ENCODE measurements at regions not wholly inside any gene's neighbourhood (a gene's known extent, or its start where the extent isn't known, plus 50 kb on each side); places are given as distances from the start of the nearest gene placed in this dataset.

DNA sequence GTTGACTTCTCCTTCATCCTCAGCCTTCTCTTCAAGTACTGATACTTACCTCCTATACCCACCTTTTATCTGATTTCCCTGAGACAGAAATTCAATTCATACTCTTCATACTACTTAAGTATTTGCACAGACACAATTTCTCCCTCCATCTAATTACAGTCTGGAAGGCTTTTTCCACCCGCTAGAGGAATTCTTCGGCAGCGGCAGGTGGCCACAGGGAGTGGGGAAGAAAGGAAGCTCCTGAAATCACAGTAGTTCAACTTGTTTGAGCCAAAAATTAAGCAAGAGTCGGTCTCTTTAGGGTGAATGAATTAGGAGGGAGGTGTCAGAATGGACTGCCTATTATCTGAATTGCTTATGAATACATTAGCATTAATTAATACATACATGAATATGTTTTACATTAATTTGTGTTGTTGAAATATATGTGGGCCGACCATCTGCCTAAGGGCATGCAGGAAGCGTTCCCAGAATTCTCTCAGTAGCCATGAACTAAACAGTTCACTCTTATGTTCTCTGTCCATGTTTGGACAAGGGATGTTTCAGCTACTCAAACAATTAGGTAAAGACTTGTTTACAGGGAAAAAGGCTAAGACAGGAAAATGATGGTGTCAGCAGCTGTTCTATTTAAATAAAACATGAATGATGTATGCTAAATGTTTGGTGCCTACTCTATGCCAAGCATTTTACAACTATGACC, 101.4 kb upstream of the SMARCA2 start:
- no peak for TF ChIP-seq EZH2 (IDR thresholded peaks at IDR 0.05; ENCODE audit: borderline replicate concordance, insufficient read depth, low read length, poor library complexity, severe bottlenecking)
- no peak for TF ChIP-seq EP300 (conservative IDR thresholded peaks at IDR 0.05; ENCODE audit: poor library complexity, severe bottlenecking)
- TF ChIP-seq, protein P1, sequence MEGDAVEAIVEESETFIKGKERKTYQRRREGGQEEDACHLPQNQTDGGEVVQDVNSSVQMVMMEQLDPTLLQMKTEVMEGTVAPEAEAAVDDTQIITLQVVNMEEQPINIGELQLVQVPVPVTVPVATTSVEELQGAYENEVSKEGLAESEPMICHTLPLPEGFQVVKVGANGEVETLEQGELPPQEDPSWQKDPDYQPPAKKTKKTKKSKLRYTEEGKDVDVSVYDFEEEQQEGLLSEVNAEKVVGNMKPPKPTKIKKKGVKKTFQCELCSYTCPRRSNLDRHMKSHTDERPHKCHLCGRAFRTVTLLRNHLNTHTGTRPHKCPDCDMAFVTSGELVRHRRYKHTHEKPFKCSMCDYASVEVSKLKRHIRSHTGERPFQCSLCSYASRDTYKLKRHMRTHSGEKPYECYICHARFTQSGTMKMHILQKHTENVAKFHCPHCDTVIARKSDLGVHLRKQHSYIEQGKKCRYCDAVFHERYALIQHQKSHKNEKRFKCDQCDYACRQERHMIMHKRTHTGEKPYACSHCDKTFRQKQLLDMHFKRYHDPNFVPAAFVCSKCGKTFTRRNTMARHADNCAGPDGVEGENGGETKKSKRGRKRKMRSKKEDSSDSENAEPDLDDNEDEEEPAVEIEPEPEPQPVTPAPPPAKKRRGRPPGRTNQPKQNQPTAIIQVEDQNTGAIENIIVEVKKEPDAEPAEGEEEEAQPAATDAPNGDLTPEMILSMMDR (IDR thresholded peaks at IDR 0.05; ENCODE audit: poor library complexity, severe bottlenecking), result no peak
- TF ChIP-seq TAF1 (IDR thresholded peaks at IDR 0.05; ENCODE audit: low read depth), result no peak
- TF ChIP-seq MXI1 (conservative IDR thresholded peaks at IDR 0.05; ENCODE audit: poor library complexity, severe bottlenecking), result no peak
- TF ChIP-seq RAD21 (conservative IDR thresholded peaks at IDR 0.05), result no peak
- H3K36me3 ChIP-seq (ENCODE audit: insufficient read depth, low read length), result no peaks in the 10 kb centered on the region

DNA sequence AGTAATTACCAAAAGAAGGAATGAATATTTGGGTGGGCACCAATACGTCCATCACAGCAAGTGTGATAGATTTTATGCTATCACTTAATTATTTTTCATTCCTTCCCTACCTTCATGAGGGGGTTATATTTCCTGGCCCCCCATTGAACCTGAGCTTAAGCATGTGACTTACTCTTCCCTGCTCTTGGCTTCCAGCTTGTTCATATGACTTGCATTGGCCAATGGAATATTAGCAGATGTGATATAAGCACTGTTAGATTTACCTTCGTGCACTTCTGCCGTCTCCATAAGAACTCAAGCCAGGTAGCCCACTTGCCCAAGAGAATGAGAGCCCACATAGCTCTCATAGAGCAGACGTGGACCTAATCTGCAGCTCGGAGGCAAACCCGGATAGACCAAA, 99.1 kb upstream of the SMARCA2 start:
- no peaks in the 10 kb centered on the region for H3K27me3 ChIP-seq (ENCODE audit: insufficient read depth, low read depth, low read length)
- no peaks in the 10 kb centered on the region for H3K79me2 ChIP-seq (replicated peaks; ENCODE audit: insufficient read depth, low read length)
- no peak overlapping the region for H3K4me3 ChIP-seq (ENCODE audit: low read length)
- H2AFZ ChIP-seq (ENCODE audit: low read depth, low read length), result no peak overlapping the region
- no peaks in the 10 kb centered on the region for H3K9me2 ChIP-seq (ENCODE audit: insufficient read depth, low read length)
- TF ChIP-seq, protein P2, sequence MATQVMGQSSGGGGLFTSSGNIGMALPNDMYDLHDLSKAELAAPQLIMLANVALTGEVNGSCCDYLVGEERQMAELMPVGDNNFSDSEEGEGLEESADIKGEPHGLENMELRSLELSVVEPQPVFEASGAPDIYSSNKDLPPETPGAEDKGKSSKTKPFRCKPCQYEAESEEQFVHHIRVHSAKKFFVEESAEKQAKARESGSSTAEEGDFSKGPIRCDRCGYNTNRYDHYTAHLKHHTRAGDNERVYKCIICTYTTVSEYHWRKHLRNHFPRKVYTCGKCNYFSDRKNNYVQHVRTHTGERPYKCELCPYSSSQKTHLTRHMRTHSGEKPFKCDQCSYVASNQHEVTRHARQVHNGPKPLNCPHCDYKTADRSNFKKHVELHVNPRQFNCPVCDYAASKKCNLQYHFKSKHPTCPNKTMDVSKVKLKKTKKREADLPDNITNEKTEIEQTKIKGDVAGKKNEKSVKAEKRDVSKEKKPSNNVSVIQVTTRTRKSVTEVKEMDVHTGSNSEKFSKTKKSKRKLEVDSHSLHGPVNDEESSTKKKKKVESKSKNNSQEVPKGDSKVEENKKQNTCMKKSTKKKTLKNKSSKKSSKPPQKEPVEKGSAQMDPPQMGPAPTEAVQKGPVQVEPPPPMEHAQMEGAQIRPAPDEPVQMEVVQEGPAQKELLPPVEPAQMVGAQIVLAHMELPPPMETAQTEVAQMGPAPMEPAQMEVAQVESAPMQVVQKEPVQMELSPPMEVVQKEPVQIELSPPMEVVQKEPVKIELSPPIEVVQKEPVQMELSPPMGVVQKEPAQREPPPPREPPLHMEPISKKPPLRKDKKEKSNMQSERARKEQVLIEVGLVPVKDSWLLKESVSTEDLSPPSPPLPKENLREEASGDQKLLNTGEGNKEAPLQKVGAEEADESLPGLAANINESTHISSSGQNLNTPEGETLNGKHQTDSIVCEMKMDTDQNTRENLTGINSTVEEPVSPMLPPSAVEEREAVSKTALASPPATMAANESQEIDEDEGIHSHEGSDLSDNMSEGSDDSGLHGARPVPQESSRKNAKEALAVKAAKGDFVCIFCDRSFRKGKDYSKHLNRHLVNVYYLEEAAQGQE (IDR thresholded peaks at IDR 0.05; ENCODE audit: borderline replicate concordance), result no peak
- no peak for TF ChIP-seq TAF1 (IDR thresholded peaks at IDR 0.05; ENCODE audit: low read depth)
- TF ChIP-seq EP300 (conservative IDR thresholded peaks at IDR 0.05; ENCODE audit: poor library complexity, severe bottlenecking), result no peak
- no peak for TF ChIP-seq SMC3 (conservative IDR thresholded peaks at IDR 0.05; ENCODE audit: poor library complexity)
- TF ChIP-seq, protein P1 (IDR thresholded peaks at IDR 0.05; ENCODE audit: poor library complexity, severe bottlenecking), result no peak
- TF ChIP-seq POLR2AphosphoS5 (IDR thresholded peaks at IDR 0.05), result no peak
- TF ChIP-seq EZH2 (IDR thresholded peaks at IDR 0.05; ENCODE audit: borderline replicate concordance, insufficient read depth, low read length, poor library complexity, severe bottlenecking), result no peak
- TF ChIP-seq MXI1 (conservative IDR thresholded peaks at IDR 0.05; ENCODE audit: poor library complexity, severe bottlenecking), result no peak
- TF ChIP-seq RAD21 (conservative IDR thresholded peaks at IDR 0.05), result no peak
- no peaks in the 10 kb centered on the region for H3K9me3 ChIP-seq (ENCODE audit: low read length)
- H4K20me1 ChIP-seq (ENCODE audit: insufficient read depth), result no peaks in the 10 kb centered on the region
- no peak overlapping the region for H3K9ac ChIP-seq (ENCODE audit: low read length)
- no peaks in the 10 kb centered on the region for H3K36me3 ChIP-seq (ENCODE audit: insufficient read depth, low read length)
- no peaks in the 10 kb centered on the region for H3F3A ChIP-seq (ENCODE audit: insufficient read depth, low read length, poor library complexity, severe bottlenecking)
- H3K27ac ChIP-seq (ENCODE audit: low read length), result no peak overlapping the region
- no peak overlapping the region for H3K4me2 ChIP-seq (ENCODE audit: low read length)

More for the DNA sequence above, 101.4 kb upstream of the SMARCA2 start:
- Histone ChIP-seq H3F3A (ENCODE audit: insufficient read depth, low read length, poor library complexity, severe bottlenecking) (no peaks in the 10 kb centered on the region), H3K9ac (ENCODE audit: low read length) (no peak overlapping the region), H3K27me3 (ENCODE audit: insufficient read depth, low read depth, low read length) (no peaks in the 10 kb centered on the region), H3K9me2 (ENCODE audit: insufficient read depth, low read length) (no peaks in the 10 kb centered on the region), H3K9me3 (ENCODE audit: low read length) (no peaks in the 10 kb centered on the region), H3K27ac (ENCODE audit: low read length) (no peak overlapping the region), H2AFZ (ENCODE audit: low read depth, low read length) (no peak overlapping the region), H4K20me1 (ENCODE audit: insufficient read depth) (no peaks in the 10 kb centered on the region), H3K79me2 (replicated peaks; ENCODE audit: insufficient read depth, low read length) (no peaks in the 10 kb centered on the region), H3K4me2 (ENCODE audit: low read length) (no peak overlapping the region), H3K4me3 (ENCODE audit: low read length) (no peak overlapping the region)

Measured in neural cell (in vitro differentiated cells).